NCI-H2196 treated with DMSO at 0.1 percent for 48 hours (cell line): ENCODE measurements at regions not wholly inside any gene's neighbourhood (a gene's known extent, or its start where the extent isn't known, plus 50 kb on each side); places are given as distances from the start of the nearest gene placed in this dataset.

Source experiments
- DNase-seq: peaks from one replicate; lab custom pipeline; 2025; ENCODE audit not compliant: unreplicated experiment; lab: John Stamatoyannopoulos, UW

DNA sequence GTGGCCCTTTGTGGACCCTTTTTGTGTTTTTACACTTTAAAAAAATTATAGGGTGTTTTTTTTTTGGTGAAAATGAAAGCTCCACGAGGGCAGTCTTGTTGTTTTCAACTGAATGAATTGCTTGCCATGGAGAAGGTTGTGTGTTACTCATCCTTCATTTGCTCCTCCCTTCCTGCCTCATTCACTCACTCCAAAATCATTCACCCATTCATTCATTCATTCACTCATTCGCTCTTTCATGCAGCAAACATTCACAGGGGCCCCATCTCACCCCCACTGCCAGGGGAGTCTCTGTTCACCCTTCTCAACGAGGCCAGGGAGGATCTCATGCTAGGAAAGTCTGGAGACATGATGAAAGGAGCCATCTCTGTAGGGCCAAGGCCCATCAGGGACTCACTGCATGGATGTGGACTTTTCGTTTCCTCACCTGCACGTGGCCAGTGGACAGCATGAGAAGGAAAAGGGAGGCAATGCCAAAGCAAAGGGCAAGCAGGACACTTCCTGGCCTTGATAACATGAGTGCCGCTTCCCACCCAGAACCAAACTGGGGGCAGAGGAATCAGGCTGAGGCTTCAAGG, 62.8 kb upstream of the COL13A1 start:
- DNase-seq: no peak

DNA sequence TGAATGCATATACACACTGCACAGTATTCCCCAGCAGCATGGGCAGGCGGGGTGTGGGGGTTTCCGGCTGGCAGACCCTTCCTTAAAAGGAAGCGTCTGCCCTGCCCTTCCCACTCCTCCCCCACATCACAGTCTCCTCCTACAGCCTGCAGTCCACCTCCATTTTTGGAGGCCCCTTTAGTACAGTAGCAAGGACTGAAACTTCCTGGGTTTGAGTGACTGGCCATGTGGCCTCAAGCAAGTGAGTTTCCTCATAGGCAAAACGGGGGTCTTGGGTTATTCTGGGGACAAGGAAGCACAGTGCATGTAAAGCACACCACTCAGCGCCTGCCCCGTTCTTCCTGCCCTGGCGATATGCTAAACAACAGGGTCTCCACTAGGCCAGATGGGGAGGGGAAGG, 62.1 kb upstream of the COL13A1 start:
- DNase-seq: no peak

- DNase-seq: no peak
These were observed 61.6 kb upstream of the COL13A1 start for GRCh38 chr10:69740126-69740525.

DNA sequence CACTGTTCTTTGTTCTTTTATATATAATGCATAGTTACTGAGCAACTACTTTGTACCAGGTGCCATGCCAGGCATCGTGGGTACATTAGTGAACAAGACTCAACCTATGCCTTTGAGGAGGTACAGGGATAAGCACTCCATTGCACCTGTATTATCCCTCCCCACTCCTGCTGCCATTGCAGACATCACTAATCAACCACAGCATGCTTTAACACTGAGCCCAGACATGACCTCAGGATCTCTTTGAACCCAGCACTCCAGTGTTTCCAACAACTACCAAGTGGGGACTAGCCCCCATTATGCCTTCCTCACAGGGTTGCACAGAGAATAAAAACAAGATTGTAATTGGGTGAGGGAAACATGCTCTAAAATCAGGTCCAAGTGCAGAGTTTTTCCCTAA, 60.5 kb upstream of the COL13A1 start:
- DNase-seq: no peak

DNA sequence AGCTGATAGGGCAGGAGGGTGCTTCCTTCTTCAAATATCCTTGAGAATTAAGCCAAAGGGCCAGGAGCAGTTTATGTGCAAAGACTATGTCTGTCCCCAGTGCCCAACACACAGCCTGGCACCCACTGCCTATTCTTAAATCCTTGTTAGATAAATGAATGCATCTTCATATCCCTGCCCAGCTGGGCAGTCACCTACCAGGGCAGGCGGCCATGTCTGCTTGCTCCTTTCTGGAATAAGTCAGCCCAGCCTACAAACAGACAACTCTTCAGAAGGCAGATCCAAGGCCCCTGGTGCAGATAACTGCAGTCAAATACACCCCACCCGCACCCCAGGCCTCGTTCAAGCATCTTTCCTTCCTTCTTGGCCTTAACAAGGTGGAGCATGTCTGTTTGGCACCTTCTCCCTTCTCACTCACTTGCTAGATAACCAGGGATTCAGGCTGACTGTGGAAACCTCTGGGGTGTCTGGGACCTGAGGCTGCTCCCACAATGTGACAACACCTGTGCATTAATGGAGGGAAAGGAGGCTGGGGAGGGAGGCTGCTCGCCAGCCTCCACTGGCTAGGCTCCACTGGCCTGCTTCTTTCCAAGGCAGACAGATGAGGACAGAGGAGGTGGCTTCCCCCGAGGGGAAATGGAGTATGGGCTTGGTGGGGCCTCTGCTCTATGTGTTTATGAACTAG, 59.9 kb upstream of the COL13A1 start:
- DNase-seq: no peak

DNA sequence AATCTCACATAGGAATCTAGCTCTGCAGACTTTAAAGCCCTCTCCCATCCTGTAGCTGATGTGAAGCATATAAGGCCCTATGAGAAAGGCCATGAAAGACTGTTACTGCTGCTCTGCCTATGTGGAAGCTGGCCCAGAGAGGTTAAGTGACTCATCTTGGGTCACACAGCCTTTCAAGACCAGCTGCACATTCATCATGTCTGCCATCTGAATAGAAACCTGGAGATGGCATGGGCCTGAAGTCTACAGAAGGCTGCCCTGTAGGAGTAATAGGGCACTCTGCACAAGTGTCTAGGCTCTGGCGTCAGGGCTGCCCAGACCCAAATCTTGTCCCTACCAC, 59.4 kb upstream of the COL13A1 start:
- DNase-seq: no peak

- no peak for DNase-seq
These were observed 58.6 kb upstream of the COL13A1 start for GRCh38 chr10:69742928-69743602.

DNA sequence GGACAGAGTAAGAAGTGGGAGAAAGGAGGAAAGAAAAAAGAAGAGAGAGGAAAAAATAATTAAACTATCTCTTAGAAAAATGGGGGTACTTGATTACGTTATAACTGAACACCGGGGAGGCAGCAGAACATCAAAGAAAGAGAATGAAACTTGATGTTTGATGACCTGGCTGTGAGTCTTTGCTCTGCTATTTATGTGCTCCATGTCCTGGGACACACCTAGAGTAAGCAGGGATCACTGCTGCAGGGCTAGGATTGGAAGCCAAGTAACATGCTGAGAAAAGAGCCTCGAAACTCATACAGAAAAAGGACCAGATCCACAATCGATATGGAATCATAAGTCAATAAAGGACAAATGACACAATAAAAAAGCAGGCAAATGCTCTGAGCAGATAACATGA, 56.7 kb upstream of the COL13A1 start:
- no peak for DNase-seq

DNA sequence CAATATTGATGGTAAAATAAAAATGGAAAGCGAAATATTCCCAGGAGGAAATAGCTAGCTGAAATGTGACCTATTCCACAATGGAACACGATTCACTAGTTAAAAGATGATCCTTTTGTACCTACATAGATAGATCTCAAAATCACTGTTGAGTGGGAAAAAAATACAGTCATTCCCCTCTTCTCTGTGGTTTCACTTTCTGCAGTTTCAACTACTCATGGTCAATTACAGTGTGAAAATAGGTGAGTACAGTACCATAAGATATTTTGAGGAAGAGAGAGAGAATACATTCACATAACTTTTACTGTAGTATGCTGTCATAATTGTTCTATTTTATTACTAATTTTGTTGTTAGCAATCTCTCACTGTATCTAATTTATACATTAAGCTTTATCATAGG, 56.0 kb upstream of the COL13A1 start:
- DNase-seq: no peak

DNA sequence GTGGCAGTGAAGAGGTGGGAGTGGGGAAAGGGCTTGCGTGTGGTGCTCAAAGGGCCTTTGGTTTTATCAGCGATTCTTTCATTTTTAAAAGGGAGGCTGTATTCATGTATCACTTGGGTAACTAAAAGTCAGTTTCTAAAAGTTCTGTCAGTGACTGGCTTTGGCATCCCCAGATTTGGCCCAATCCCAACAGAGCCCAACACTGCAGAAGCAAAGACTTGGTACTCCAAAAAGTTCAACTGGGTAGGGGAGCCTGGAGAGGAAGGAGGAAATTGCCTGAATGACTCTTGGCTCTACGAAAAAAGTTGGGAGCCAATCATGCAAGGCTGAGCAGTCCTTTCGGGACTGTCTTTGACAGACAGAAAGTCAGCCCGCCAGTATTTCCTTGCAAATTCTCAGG, 54.5 kb upstream of the COL13A1 start:
- DNase-seq: no peak

- DNase-seq: no peak
These were observed 53.1 kb upstream of the COL13A1 start for GRCh38 chr10:69748621-69749020.

DNA sequence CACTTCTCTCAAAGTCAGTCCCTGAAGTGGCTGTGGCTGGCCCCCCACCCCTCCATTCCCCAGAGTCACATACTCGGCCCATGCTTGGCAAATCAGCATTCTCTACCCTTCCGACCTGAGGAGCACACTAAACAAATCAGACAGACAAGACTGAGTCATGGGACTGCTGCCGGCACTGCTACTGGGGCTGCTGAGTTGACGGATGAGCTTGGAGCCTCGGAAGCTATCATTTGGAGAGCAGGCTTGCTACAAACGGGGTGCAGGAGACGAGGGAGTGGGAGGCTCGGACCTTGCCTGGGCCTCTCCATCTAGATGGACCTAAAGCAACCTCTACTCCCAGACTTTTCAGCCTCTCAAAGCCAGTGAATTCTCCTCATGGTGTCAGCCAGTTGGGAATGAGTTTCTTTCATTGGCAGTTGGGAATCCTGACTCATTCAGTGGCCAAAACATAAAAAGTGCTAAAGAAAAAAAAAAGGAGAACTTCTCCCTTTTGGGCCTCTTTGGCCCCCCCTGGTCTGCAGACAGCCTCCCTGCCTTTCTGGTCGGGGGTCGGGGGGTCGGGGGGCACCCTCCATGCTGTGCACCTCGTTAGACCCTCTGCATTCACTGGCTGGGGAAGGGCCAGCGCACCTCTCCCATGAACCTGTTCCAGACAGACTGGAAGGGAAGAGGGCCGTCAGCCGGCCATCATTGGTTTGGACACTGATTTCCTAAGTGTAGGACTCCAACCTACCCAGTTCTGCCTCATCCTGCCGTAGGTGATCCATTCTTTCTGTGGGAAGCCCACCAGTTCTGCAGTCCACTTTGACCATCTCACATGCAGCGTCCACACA, 52.3 kb upstream of the COL13A1 start:
- no peak for DNase-seq

DNA sequence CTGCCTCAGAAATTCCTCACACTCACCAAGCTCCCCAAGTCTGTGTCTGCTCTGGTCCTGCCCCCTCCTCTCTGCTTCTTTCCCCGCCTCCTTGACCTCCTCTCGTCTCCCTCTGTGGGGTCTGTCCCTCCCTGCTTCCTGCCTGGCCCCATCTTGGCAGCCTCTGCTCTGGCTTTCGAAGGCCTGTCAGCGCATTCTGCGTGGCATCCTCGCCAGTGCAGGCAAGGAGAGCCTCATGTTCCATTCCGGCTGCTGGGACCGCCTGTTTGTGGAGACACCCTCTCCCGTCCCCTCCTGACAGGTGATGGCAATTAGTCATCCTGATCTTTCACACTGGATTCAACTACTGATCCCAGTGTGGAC, 51.7 kb upstream of the COL13A1 start:
- DNase-seq: no peak

- DNase-seq: no peak
These were observed 51.0 kb upstream of the COL13A1 start for GRCh38 chr10:69750725-69751124.

GRCh38 chr10:69751214-69751613, 50.5 kb upstream of the COL13A1 start:
- no peak for DNase-seq
